ENCODE measurements at regions not wholly inside any gene's neighbourhood (a gene's known extent, or its start where the extent isn't known, plus 50 kb on each side); places are given as distances from the start of the nearest gene placed in this dataset.

GRCh38 chr6:149160943-149161342 lies 156.6 kb upstream of the TAB2 start:
- no peak for TF ChIP-seq GATA3 (IDR thresholded peaks at IDR 0.05; ENCODE audit: low read depth, low read length)
- no peak for TF ChIP-seq GATA2 (IDR thresholded peaks at IDR 0.05; ENCODE audit: low read depth, low read length)

DNA sequence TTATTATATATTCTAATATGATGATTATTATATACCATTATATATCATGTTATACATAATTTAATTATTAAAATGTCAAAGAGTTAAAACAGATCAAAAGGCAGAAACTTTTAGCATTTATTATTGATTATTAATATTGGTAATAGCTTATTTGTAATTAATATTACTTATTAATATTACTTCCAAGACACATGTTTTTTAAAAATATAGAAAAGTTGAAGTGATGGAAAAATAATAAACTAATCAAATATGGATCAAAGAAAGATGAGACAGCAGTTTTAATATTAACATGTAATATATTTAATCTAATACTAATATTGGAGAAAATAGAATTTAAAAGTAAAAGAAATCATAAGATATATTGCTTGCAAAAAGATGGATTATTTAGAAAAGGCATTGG lies 154.6 kb upstream of the TAB2 start:
- TF ChIP-seq GATA3 (IDR thresholded peaks at IDR 0.05; ENCODE audit: low read depth, low read length) (no peak), GATA2 (IDR thresholded peaks at IDR 0.05; ENCODE audit: low read depth, low read length) (no peak)

DNA sequence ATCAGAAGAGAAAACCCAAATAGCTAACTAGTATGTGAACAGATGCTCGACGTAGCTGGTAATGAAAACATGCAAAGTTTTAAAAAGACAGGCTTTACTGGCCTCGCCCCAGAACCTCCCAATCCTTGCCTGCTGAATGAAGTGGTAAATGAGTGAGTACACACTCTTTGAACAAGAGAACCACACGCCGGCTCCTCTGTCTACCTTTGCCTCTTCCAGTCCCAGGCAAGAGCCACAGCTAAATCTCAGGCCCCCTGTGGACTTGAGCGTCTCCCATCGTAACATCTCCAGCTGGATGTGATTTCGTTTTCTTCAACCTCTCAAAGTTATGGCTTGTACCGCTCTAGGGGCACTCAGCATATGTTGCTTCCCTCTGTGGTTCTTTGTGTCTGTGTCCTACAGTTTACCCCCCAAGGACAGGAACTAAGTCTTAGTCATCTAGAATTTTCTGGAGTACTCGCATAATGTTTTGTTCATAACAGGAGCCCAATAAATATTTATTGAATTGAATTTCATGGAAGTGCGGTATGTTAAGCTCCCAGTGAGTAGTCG lies 153.2 kb upstream of the TAB2 start:
- no peak for TF ChIP-seq GATA2 (IDR thresholded peaks at IDR 0.05; ENCODE audit: low read depth, low read length)

DNA sequence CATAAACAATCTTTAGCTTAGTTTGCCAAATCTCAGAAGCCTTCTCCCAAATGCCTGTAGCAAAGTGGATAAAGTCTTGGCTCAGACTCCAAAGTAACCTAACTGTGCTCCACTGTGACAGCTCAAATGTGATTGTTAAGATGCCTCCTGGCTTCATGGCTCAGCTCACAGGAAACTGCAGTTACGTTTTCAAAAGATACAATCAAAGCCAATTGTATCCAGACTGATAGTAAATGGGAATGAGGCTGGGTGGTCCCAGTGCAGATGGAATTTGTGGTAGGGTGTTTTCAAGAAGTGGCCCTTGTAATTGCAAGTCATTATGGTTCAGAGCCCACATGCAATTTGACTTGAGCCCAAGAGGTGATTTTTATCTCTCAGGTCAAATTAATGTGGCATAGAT lies 151.2 kb upstream of the TAB2 start:
- TF ChIP-seq GATA3 (IDR thresholded peaks at IDR 0.05; ENCODE audit: low read depth, low read length), result peak; percentile 81
- TF ChIP-seq GATA2 (IDR thresholded peaks at IDR 0.05; ENCODE audit: low read depth, low read length), result peak; percentile 87

GRCh38 chr6:149166747-149167146 lies 150.8 kb upstream of the TAB2 start:
- no peak; the same call in 1 of the 2 replicates for TF ChIP-seq GATA2 (IDR thresholded peaks at IDR 0.05; ENCODE audit: low read depth, low read length)
- no peak; the same call in 1 of the 2 replicates for TF ChIP-seq GATA3 (IDR thresholded peaks at IDR 0.05; ENCODE audit: low read depth, low read length)

GRCh38 chr6:149168968-149169367 lies 148.5 kb upstream of the TAB2 start:
- no peak for TF ChIP-seq GATA2 (IDR thresholded peaks at IDR 0.05; ENCODE audit: low read depth, low read length)
- TF ChIP-seq GATA3 (IDR thresholded peaks at IDR 0.05; ENCODE audit: low read depth, low read length), result no peak

DNA sequence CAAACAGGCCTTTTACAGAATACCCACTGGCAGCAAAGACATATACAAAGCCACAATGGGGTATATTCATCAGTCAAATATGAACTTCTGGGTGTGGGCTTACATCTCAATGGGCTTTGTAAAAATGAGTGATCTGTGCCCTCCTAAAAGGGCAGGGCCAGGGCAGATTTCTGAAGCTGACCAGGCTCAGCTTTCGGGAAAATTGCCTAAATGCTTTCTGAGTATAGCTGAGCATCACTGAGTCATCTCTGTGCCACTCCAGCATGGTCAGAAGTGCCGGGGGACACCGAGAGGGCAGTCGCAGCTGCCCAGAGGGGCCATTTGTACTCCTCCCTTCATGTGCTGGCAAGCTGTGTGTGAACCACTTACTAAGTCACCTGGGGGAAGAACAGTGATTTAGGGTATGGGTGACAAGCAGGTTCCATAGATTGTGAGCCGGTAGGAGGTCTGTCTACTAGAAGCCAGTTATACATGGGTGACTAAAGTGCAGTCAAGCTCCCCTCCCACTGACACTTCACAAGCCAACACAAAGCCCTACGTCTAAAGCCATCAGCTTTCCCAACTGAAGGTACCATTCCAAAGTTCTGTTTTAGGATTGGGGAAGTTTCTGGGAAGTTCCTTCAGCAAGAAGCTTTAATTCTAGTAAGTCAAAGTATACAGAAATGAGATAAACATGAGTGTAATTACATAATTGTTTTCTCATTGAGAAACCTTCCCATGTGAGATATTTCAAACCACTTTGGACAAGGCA lies 147.6 kb upstream of the TAB2 start:
- TF ChIP-seq GATA2 (IDR thresholded peaks at IDR 0.05; ENCODE audit: low read depth, low read length) (no peak), GATA3 (IDR thresholded peaks at IDR 0.05; ENCODE audit: low read depth, low read length) (no peak)

DNA sequence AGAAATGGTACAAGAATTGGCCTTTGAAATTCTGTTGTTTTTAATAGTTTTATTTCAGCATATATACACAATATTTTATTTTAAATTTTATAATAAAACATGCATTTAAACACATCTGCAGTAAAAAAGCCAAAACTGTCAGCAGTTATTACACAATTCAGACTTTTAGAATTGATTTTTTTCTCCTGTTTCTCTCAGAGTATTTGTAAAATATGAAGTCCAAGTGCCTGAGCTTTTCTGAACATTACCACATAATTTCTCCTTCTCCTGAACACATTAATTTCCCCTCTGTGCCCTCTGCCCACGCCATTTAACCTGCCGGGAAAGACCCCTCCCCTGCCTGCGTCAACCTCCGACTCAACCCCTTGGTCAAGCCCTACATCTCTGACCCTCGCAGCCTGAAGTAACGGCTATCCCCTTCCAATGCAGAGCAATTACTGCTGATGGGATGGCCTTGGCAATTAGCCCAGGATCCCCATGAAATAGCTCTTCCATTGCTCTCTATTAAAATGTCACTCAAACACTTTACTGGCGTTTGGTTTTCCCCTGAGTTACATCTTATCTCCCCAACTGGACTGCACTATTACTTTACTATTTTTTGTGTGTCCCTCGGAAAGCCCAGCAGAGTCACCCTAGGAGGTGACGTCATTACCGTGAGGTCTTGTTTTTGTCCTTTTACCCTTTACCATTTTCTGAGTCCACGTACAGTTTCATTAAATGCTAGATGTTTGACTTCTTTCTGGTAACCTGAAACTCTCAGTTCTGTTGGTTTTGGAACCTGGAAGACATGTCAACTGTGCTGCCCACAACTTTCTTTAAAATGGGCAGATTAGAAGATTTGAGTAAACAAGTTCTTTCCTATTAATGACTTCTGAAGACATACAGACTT lies 146.7 kb upstream of the TAB2 start:
- TF ChIP-seq GATA2 (IDR thresholded peaks at IDR 0.05; ENCODE audit: low read depth, low read length) (no peak), GATA3 (IDR thresholded peaks at IDR 0.05; ENCODE audit: low read depth, low read length) (no peak)

GRCh38 chr6:149173222-149173621 lies 144.3 kb upstream of the TAB2 start:
- TF ChIP-seq GATA2 (IDR thresholded peaks at IDR 0.05; ENCODE audit: low read depth, low read length) (no peak), GATA3 (IDR thresholded peaks at IDR 0.05; ENCODE audit: low read depth, low read length) (no peak)

- TF ChIP-seq GATA3 (IDR thresholded peaks at IDR 0.05; ENCODE audit: low read depth, low read length) (no peak), GATA2 (IDR thresholded peaks at IDR 0.05; ENCODE audit: low read depth, low read length) (no peak)
Observed at GRCh38 chr6:149174962-149175361, 142.6 kb upstream of the TAB2 start.

GRCh38 chr6:149176971-149177667 lies 140.4 kb upstream of the TAB2 start:
- TF ChIP-seq GATA3 (IDR thresholded peaks at IDR 0.05; ENCODE audit: low read depth, low read length) (no peak), GATA2 (IDR thresholded peaks at IDR 0.05; ENCODE audit: low read depth, low read length) (no peak)

DNA sequence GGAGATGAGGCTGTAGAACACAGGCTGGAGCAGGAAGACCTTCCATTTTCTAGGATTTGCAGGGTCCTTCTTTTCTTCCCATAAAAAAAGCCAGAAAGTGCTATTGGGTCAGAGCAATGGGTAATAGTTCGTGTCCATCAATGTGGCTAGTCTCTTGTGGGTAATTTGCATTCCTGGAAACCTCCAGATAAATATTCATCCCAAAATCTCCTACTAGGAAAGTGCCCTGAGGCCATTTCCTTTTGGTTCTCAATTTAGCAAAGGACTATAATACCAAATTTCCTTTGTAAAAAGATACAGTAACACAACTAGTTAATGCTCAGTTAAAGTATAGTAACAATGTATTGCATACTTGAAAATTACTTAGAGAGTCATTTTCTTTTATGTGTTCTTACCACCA lies 138.1 kb upstream of the TAB2 start:
- TF ChIP-seq GATA3 (IDR thresholded peaks at IDR 0.05; ENCODE audit: low read depth, low read length), result no peak
- no peak for TF ChIP-seq GATA2 (IDR thresholded peaks at IDR 0.05; ENCODE audit: low read depth, low read length)

- TF ChIP-seq GATA3 (IDR thresholded peaks at IDR 0.05; ENCODE audit: low read depth, low read length) (no peak), GATA2 (IDR thresholded peaks at IDR 0.05; ENCODE audit: low read depth, low read length) (no peak)
Observed at GRCh38 chr6:149181304-149181703, 136.2 kb upstream of the TAB2 start.

- no peak for TF ChIP-seq GATA3 (IDR thresholded peaks at IDR 0.05; ENCODE audit: low read depth, low read length)
- TF ChIP-seq GATA2 (IDR thresholded peaks at IDR 0.05; ENCODE audit: low read depth, low read length), result no peak
Observed at GRCh38 chr6:149182262-149182661, 135.2 kb upstream of the TAB2 start.
